WERI-Rb-1 (cell line): ENCODE measurements at regions not wholly inside any gene's neighbourhood (a gene's known extent, or its start where the extent isn't known, plus 50 kb on each side); places are given as distances from the start of the nearest gene placed in this dataset.
A peak's percentile ranks its signal among the peaks of the same experiment; 100 is the strongest.

Source experiments
- DNase-seq: peaks from one replicate; pipeline ENCODE4 v3.0.0-alpha.2; 2020
- H3K27ac ChIP-seq: fragments of 250-450 bp; sonication (Bioruptor Pico); 2 replicates; pipeline ENCODE4 v1.5.1; 2020; ENCODE audit warnings: mild to moderate bottlenecking, moderate library complexity
- H3K27me3 ChIP-seq: fragments of 250-450 bp; sonication (Bioruptor Pico); 2 replicates; pipeline ENCODE4 v1.5.1; 2021; ENCODE audit warnings: mild to moderate bottlenecking, low read depth, moderate library complexity; ENCODE audit not compliant: insufficient read depth, severe bottlenecking
- H3K36me3 ChIP-seq: fragments of 250-450 bp; sonication (Bioruptor Pico); 2 replicates; pipeline ENCODE4 v1.5.1; 2020; ENCODE audit warnings: mild to moderate bottlenecking, moderate library complexity
- H3K4me3 ChIP-seq: 2 replicates; pipeline ENCODE4 v1.5.1; 2011; ENCODE audit warnings: low read depth, mild to moderate bottlenecking, control low read depth, low read length
- H3K9me3 ChIP-seq: fragments of 250-450 bp; sonication (Bioruptor Pico); 2 replicates; pipeline ENCODE4 v1.5.1; 2021; ENCODE audit warnings: mild to moderate bottlenecking, moderate library complexity; ENCODE audit not compliant: severe bottlenecking
- CTCF ChIP-seq: IDR thresholded peaks from 2 replicates; pipeline ENCODE4 v1.5.1; 2011; ENCODE audit warnings: low read depth, mild to moderate bottlenecking, control low read depth, inconsistent platforms, low read length

DNA sequence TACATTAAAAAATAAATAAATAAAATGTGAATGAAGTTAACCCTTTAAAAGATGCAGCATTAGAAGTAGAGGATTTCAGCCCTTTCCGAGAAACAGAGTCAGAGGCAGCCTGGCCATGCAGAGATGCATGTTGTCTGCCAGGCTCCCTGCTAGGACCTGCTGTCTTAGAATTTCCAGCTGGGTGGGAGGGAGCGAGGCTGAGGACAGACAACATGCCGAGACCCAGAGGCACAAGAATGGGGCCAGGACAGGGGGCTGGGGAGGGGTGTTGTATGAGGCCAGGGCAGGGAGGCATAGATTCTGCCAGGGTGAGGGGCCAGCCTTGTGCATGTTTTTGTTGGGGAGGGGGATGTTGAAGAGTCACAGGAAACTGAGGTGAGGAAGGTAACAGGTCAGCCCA lies 68.6 kb upstream of the NEURL1B start:
- no peak for DNase-seq
- Histone ChIP-seq H3K27ac (no peak overlapping the region), H3K27me3 (no peaks in the 10 kb centered on the region), H3K4me3 (no peak overlapping the region), H3K36me3 (no peaks in the 10 kb centered on the region), H3K9me3 (no peaks in the 10 kb centered on the region)
- TF ChIP-seq CTCF, result no peak

DNA sequence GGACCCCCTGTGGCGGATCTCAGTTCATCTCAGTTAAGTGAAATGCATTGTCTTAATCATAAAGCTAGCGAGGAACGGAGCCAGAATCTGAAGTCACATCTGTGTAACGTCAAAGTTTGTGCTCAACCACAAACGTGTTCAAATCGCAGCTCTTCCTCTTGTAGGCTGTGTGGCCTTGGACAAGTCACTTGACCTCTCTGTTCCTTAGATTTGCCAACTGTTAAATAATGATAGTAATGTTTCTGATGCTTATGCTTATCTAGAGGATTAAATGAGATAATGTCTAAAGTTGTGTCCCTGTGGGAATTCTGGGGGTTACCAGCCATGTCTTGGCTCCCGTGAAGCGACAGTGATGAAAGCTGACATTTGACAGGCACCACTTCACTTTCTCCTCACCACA lies 69.2 kb upstream of the NEURL1B start:
- H3K27me3 ChIP-seq, result no peaks in the 10 kb centered on the region
- no peaks in the 10 kb centered on the region for H3K9me3 ChIP-seq
- H3K4me3 ChIP-seq, result no peak overlapping the region
- no peak for TF ChIP-seq CTCF
- H3K27ac ChIP-seq, result no peak overlapping the region
- no peak for DNase-seq
- no peaks in the 10 kb centered on the region for H3K36me3 ChIP-seq

DNA sequence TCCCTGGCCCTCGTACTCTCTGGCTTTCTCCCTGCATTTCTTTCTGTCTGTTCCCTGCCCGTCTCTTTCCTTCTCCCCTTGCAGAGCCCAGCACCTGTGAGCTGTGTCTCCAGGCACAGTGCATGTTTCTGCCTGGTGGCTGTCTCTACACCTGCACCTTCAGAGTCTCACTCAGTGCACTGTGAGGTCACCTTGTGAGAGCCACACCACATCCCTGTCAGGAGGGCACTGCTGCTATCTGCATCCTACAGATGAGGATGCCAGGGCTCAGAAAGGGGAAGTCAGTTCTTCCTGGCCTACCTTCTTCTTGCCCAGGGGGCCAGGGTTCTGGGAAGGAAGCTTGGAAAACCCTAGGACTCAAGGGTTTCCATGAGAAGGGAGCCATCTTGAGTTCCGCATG lies 69.7 kb upstream of the NEURL1B start:
- no peak for DNase-seq
- Histone ChIP-seq H3K9me3 (no peaks in the 10 kb centered on the region), H3K36me3 (no peaks in the 10 kb centered on the region), H3K27me3 (no peaks in the 10 kb centered on the region), H3K4me3 (no peak overlapping the region), H3K27ac (no peak overlapping the region)
- no peak for TF ChIP-seq CTCF

DNA sequence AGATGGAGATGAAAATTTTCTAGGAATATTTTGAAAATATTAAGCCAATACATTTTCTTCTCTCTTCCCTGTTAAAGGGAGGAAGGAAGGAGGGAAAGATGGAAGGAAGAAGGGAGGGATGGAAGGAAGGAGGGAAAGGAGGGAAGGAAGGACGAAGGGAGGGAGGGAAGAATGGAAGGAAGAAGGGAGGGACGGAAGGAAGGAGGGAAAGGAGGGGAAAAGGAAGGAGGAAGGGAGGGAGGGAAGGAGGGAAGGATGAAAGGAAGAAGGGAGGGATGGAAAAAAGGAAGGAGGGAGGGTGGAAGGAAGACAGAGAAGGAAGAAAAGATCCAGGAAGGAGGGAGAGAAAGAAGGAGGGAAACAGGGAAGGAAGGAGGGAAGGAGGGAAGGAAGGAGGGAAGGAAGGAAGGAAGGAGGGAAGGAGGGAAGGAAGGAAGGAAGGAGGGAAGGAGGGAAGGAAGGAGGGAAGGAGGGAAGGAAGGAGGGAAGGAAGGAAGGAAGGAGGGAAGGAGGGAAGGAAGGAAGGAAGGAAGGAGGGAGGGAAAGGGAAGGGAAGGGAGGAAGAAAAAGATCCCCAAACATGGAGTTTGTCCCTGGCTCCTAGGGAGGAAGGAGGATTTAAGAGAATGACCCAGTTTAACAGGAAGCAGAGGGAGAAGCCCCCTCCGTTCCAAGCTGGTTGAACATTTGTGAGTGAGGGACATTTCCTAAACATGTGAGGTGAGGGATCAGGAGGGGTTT lies 70.3 kb upstream of the NEURL1B start:
- TF ChIP-seq CTCF, result no peak

GRCh38 chr5:172569861-172570558 lies 71.1 kb upstream of the NEURL1B start:
- Histone ChIP-seq H3K27me3 (no peaks in the 10 kb centered on the region), H3K9me3 (no peaks in the 10 kb centered on the region), H3K27ac (peak overlapping the region; percentile 63), H3K36me3 (no peaks in the 10 kb centered on the region), H3K4me3 (no peak overlapping the region)
- no peak for TF ChIP-seq CTCF
- peak; percentile 72 for DNase-seq

More for the DNA sequence above, 70.3 kb upstream of the NEURL1B start:
- no peak for DNase-seq
- Histone ChIP-seq H3K27ac (peak overlapping the region; percentile 63), H3K36me3 (no peaks in the 10 kb centered on the region), H3K27me3 (no peaks in the 10 kb centered on the region), H3K9me3 (no peaks in the 10 kb centered on the region), H3K4me3 (no peak overlapping the region)
